ENCODE measurements at regions not wholly inside any gene's neighbourhood (a gene's known extent, or its start where the extent isn't known, plus 50 kb on each side); places are given as distances from the start of the nearest gene placed in this dataset.

- Histone ChIP-seq H3K27me3 (no peaks in the 10 kb centered on the region), H3K9me3 (no peaks in the 10 kb centered on the region), H3K4me1 (no peaks in the 10 kb centered on the region), H3K36me3 (no peaks in the 10 kb centered on the region), H3K4me3 (no peak overlapping the region), H3K27ac (no peak overlapping the region)
- TF ChIP-seq CTCF (IDR thresholded peaks at IDR 0.05), result no peak
- intact Hi-C loops (cut with DNase I), result no loop called here
- DNase-seq (no peak), ATAC-seq (no peak)
Measured at GRCh38 chr2:18244845-18245244, 315.6 kb downstream of the RDH14 start.

- H3K27me3 ChIP-seq, result no peaks in the 10 kb centered on the region
- intact Hi-C loops (cut with DNase I), result no loop called here
- TF ChIP-seq CTCF (IDR thresholded peaks at IDR 0.05), result no peak
Measured at GRCh38 chr2:18243816-18244215, 316.6 kb downstream of the RDH14 start.

GRCh38 chr2:18242716-18243115 lies 317.7 kb downstream of the RDH14 start:
- intact Hi-C loops (cut with DNase I), result no loop called here
- H3K27me3 ChIP-seq, result no peaks in the 10 kb centered on the region
- no peak overlapping the region for H3K27ac ChIP-seq
- DNase-seq (no peak), ATAC-seq (no peak)
- no peaks in the 10 kb centered on the region for H3K36me3 ChIP-seq
- no peak for TF ChIP-seq CTCF (IDR thresholded peaks at IDR 0.05)
- H3K9me3 ChIP-seq, result no peaks in the 10 kb centered on the region
- H3K4me3 ChIP-seq, result no peak overlapping the region
- H3K4me1 ChIP-seq, result no peaks in the 10 kb centered on the region

More at GRCh38 chr2:18243816-18244215, 316.6 kb downstream of the RDH14 start:
- no peak for ATAC-seq
- Histone ChIP-seq H3K9me3 (no peaks in the 10 kb centered on the region), H3K27ac (no peak overlapping the region), H3K36me3 (no peaks in the 10 kb centered on the region), H3K4me3 (no peak overlapping the region), H3K4me1 (no peaks in the 10 kb centered on the region)
- DNase-seq, result no peak

GRCh38 chr2:18238209-18238608 lies 322.2 kb downstream of the RDH14 start:
- DNase-seq (no peak), ATAC-seq (no peak)
- Histone ChIP-seq H3K27ac (no peak overlapping the region), H3K4me3 (no peak overlapping the region), H3K9me3 (no peaks in the 10 kb centered on the region), H3K36me3 (no peaks in the 10 kb centered on the region), H3K4me1 (no peaks in the 10 kb centered on the region), H3K27me3 (no peaks in the 10 kb centered on the region)
- intact Hi-C loops (cut with DNase I), result no loop called here
- TF ChIP-seq CTCF (IDR thresholded peaks at IDR 0.05), result no peak

- no peak for DNase-seq
Measured at GRCh38 chr2:18237298-18237697, 323.2 kb downstream of the RDH14 start.

More at GRCh38 chr2:18237298-18237697, 323.2 kb downstream of the RDH14 start:
- Histone ChIP-seq H3K36me3 (no peaks in the 10 kb centered on the region), H3K9me3 (no peaks in the 10 kb centered on the region), H3K27ac (no peak overlapping the region), H3K4me1 (peaks cover 5% of the 10 kb centered on the region), H3K27me3 (no peaks in the 10 kb centered on the region), H3K4me3 (no peak overlapping the region)
- intact Hi-C loops (cut with DNase I), result no loop called here
- no peak for TF ChIP-seq CTCF (IDR thresholded peaks at IDR 0.05)
- no peak for ATAC-seq
